ENCODE measurements at regions not wholly inside any gene's neighbourhood (a gene's known extent, or its start where the extent isn't known, plus 50 kb on each side); places are given as distances from the start of the nearest gene placed in this dataset.
"Not testable (repeated sequence)": the region's sequence is repeated elsewhere in the genome, so short reads cannot be mapped to it uniquely, and the experiment has no call there.

- intact Hi-C loops (cut with micrococcal nuclease), result no loop called here
- Mint-ChIP-seq H3K4me3 (no peak overlapping the region), H3K9me3 (ENCODE audit: insufficient read depth) (no peaks in the 10 kb centered on the region), H3K27me3 (no peaks in the 10 kb centered on the region), H3K4me1 (no peaks in the 10 kb centered on the region), H3K27ac (no peak overlapping the region)
- Histone ChIP-seq H3K4me2 (replicated peaks; ENCODE audit: low read depth, low read length, poor library complexity, severe bottlenecking) (no peak overlapping the region), H3K9me3 (ENCODE audit: control extremely low read depth in 1 of 3, control insufficient read depth in 2 of 3, insufficient read depth in 1 of 3, low read length in 2 of 3) (peaks cover 0 to 4% (median 0%) of the 10 kb centered on the region in 3 donors), H3K9ac (ENCODE audit: low read length) (no peak overlapping the region), H3K4me3 (ENCODE audit: control extremely low read depth in 1 of 5, extremely low read depth in 1 of 5, insufficient read depth in 1 of 5, low read depth in 2 of 5, low read length in 4 of 5) (no peak overlapping the region), H3K36me3 (replicated peaks in 1 of 2; ENCODE audit: control extremely low read depth in 1 of 2, control insufficient read depth in 1 of 2, extremely low read depth in 1 of 2, insufficient read depth in 2 of 2, low read length in 1 of 2) (no peaks in the 10 kb centered on the region), H3K27me3 (replicated peaks in 1 of 4; ENCODE audit: control extremely low read depth in 1 of 4, control insufficient read depth in 3 of 4, insufficient read depth in 4 of 4, low read length in 3 of 4) (no peaks in the 10 kb centered on the region), H2AFZ (ENCODE audit: insufficient read depth, low read depth, low read length, poor library complexity, severe bottlenecking) (no peak overlapping the region), H3K4me1 (ENCODE audit: control insufficient read depth in 2 of 2, insufficient read depth in 2 of 2, low read length in 2 of 2) (no peaks in the 10 kb centered on the region), H3K27ac (ENCODE audit: low read length in 2 of 2) (no peak overlapping the region), H4K20me1 (ENCODE audit: control insufficient read depth, insufficient read depth, low read length, poor library complexity, severe bottlenecking) (no peaks in the 10 kb centered on the region), H3K79me2 (ENCODE audit: control insufficient read depth, insufficient read depth, low read length) (no peaks in the 10 kb centered on the region)
- DNase-seq, result no peak
- TF ChIP-seq EZH2 (IDR thresholded peaks at IDR 0.05; ENCODE audit: borderline replicate concordance, insufficient read depth, low read depth, low read length, poor library complexity, severe bottlenecking) (no peak), CTCF (IDR thresholded peaks at IDR 0.05) (no peak)
- POLR2A ChIA-PET, result no interaction called here
- WGBS (ENCODE audit: insufficient coverage), result 70% methylated on average over 2 of the region's 2 CpGs
- CTCF ChIA-PET, result no interaction called here
- ATAC-seq (ENCODE audit: low read depth), result no peak
These were observed 828.2 kb downstream of the TNS3 start for GRCh38 chr7:46753662-46754061.

GRCh38 chr7:46752881-46753366, 829.0 kb downstream of the TNS3 start:
- Histone ChIP-seq H4K20me1 (ENCODE audit: control insufficient read depth, insufficient read depth, low read length, poor library complexity, severe bottlenecking) (no peaks in the 10 kb centered on the region), H3K36me3 (replicated peaks in 1 of 2; ENCODE audit: control extremely low read depth in 1 of 2, control insufficient read depth in 1 of 2, extremely low read depth in 1 of 2, insufficient read depth in 2 of 2, low read length in 1 of 2) (no peaks in the 10 kb centered on the region), H3K79me2 (ENCODE audit: control insufficient read depth, insufficient read depth, low read length) (no peaks in the 10 kb centered on the region), H3K4me3 (ENCODE audit: control extremely low read depth in 1 of 5, extremely low read depth in 1 of 5, insufficient read depth in 1 of 5, low read depth in 2 of 5, low read length in 4 of 5) (no peak overlapping the region), H3K4me2 (replicated peaks; ENCODE audit: low read depth, low read length, poor library complexity, severe bottlenecking) (no peak overlapping the region), H2AFZ (ENCODE audit: insufficient read depth, low read depth, low read length, poor library complexity, severe bottlenecking) (no peak overlapping the region), H3K9me3 (ENCODE audit: control extremely low read depth in 1 of 3, control insufficient read depth in 2 of 3, insufficient read depth in 1 of 3, low read length in 2 of 3) (peaks cover 0 to 4% (median 0%) of the 10 kb centered on the region in 3 donors), H3K27ac (ENCODE audit: low read length in 2 of 2) (no peak overlapping the region), H3K4me1 (ENCODE audit: control insufficient read depth in 2 of 2, insufficient read depth in 2 of 2, low read length in 2 of 2) (no peaks in the 10 kb centered on the region), H3K9ac (ENCODE audit: low read length) (no peak overlapping the region), H3K27me3 (replicated peaks in 1 of 4; ENCODE audit: control extremely low read depth in 1 of 4, control insufficient read depth in 3 of 4, insufficient read depth in 4 of 4, low read length in 3 of 4) (no peaks in the 10 kb centered on the region)
- WGBS (ENCODE audit: insufficient coverage), result no CpG with 5 or more reads among the region's 3 CpGs
- H3K27ac Mint-ChIP-seq, result no peak overlapping the region
- H3K27me3 Mint-ChIP-seq, result no peaks in the 10 kb centered on the region
- no peak for DNase-seq
- ChIA-PET POLR2A (no interaction called here), CTCF (no interaction called here)
- no peaks in the 10 kb centered on the region for H3K4me1 Mint-ChIP-seq
- TF ChIP-seq EZH2 (IDR thresholded peaks at IDR 0.05; ENCODE audit: borderline replicate concordance, insufficient read depth, low read depth, low read length, poor library complexity, severe bottlenecking), result no peak
- TF ChIP-seq CTCF (IDR thresholded peaks at IDR 0.05), result no peak
- no peak overlapping the region for H3K4me3 Mint-ChIP-seq
- intact Hi-C loops (cut with micrococcal nuclease), result no loop called here
- no peak for ATAC-seq (ENCODE audit: low read depth)
- H3K9me3 Mint-ChIP-seq (ENCODE audit: insufficient read depth), result no peaks in the 10 kb centered on the region

- H3K27ac Mint-ChIP-seq; H3K27ac ChIP-seq (ENCODE audit: low read length in 2 of 2); H2AFZ ChIP-seq (ENCODE audit: insufficient read depth, low read depth, low read length, poor library complexity, severe bottlenecking); H3K79me2 ChIP-seq (ENCODE audit: control insufficient read depth, insufficient read depth, low read length); ATAC-seq (ENCODE audit: low read depth); intact Hi-C loops (cut with micrococcal nuclease); CTCF ChIA-PET; H3K36me3 ChIP-seq (replicated peaks in 1 of 2; ENCODE audit: control extremely low read depth in 1 of 2, control insufficient read depth in 1 of 2, extremely low read depth in 1 of 2, insufficient read depth in 2 of 2, low read length in 1 of 2); H3K4me1 ChIP-seq (ENCODE audit: control insufficient read depth in 2 of 2, insufficient read depth in 2 of 2, low read length in 2 of 2); DNase-seq; H3K9ac ChIP-seq (ENCODE audit: low read length); H3K4me2 ChIP-seq (replicated peaks; ENCODE audit: low read depth, low read length, poor library complexity, severe bottlenecking); H4K20me1 ChIP-seq (ENCODE audit: control insufficient read depth, insufficient read depth, low read length, poor library complexity, severe bottlenecking); H3K4me3 ChIP-seq (ENCODE audit: control extremely low read depth in 1 of 5, extremely low read depth in 1 of 5, insufficient read depth in 1 of 5, low read depth in 2 of 5, low read length in 4 of 5); H3K9me3 Mint-ChIP-seq (ENCODE audit: insufficient read depth); H3K27me3 ChIP-seq (replicated peaks in 1 of 4; ENCODE audit: control extremely low read depth in 1 of 4, control insufficient read depth in 3 of 4, insufficient read depth in 4 of 4, low read length in 3 of 4); H3K4me1 Mint-ChIP-seq; POLR2A ChIA-PET; H3K27me3 Mint-ChIP-seq; H3K4me3 Mint-ChIP-seq; H3K9me3 ChIP-seq (ENCODE audit: control extremely low read depth in 1 of 3, control insufficient read depth in 2 of 3, insufficient read depth in 1 of 3, low read length in 2 of 3): not testable (repeated sequence)
- WGBS (ENCODE audit: insufficient coverage), result 89% methylated on average over 10 of the region's 11 CpGs
These were observed 829.8 kb downstream of the TNS3 start for GRCh38 chr7:46751927-46752723.
